CD4-positive, alpha-beta T cell treated with Interferon alpha-2 for 1 hour (primary cell): ENCODE measurements at regions not wholly inside any gene's neighbourhood (a gene's known extent, or its start where the extent isn't known, plus 50 kb on each side); places are given as distances from the start of the nearest gene placed in this dataset.

Source experiments
- DNase-seq, 2 donors: peaks; one replicate each; pipeline ENCODE4 v3.0.0-alpha.2; 2020 to 2022

DNA sequence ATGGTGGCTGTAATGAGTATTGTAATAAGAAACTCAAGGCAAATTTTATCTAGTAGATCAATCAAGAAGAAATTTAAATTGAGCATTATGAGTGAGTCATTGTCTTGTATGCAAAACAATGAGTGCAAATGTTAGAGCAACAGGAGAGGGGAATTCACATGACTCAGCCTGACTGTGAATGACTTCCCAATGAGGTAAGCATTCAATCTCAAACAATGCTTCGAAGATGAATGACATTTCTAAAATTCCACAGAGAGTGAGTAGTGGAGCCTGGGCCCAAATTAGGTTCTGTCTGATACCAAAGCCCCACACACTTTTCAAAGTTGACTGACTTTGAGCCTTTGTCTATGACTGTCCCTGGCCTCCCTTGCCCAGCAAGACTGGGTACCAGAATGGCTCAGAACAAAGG lies 738.0 kb downstream of the PTPRU start:
- no peak for DNase-seq

DNA sequence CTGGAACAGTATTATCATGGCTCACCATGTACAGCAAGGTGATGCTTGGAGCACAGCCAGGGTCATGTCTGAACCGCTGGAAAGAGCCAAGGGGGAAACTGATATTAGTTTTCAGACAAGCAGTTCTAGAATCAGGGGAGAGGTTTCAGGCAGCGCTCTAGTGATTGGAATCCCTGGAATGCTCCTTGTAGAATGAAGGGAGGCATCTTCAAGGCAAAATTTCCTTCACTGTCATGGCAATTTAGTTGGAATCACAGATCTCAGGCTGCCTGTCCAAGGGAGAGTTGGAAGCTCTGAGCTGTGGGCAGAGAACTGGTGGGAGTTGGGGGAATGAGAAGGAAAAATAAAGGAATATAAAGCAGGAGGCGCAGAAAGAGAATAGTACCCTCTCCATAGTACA lies 737.1 kb downstream of the PTPRU start:
- no peak for DNase-seq

DNA sequence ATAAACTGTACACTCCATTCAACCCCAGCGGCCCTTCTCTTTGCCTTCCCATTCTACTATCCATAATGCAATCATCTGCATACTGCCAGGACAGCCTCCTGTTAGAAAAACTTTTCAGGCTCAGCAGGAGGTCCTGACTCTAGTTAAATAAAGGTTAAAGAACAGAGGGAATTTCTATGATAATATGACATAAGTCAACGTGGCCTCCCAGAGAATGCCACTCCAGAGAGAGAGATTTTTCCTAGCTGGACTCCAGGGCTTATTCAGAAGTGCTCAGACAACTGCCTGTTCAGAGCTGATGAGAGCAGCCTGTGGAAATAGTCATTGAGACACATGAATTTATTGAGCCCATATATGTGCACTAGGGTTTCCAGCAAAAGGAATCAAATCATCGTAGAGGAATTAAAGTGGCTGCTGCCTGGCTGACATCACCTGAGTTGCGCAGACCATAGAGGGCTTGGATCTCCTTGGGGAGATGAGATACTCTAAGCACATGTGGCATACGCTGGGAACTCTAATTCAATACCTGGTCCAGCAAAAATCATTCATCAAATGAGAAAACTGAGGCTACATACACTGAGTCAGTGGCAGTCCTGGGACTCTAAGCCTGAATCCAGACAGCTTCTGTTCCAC lies 736.2 kb downstream of the PTPRU start:
- no peak for DNase-seq

DNA sequence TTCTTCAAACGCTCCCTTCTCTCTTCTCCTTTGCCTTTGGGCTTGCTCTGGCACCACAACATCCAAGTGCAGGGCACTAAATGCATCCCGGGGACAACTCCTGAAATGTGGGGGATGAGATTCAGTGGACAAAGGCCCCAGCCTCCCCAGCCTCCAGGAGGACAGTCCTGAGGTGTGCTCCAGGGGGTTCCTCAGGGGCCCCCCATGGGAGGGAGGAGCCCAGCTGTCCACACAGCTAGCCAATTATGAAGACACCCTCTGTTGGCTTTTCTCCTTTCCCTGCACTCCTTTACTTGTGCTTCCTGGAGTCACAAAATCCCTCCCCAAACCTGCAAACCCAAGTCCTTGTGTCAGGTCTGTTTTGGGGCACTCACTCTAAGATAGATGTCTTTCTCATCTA lies 735.4 kb downstream of the PTPRU start:
- no peak for DNase-seq

DNA sequence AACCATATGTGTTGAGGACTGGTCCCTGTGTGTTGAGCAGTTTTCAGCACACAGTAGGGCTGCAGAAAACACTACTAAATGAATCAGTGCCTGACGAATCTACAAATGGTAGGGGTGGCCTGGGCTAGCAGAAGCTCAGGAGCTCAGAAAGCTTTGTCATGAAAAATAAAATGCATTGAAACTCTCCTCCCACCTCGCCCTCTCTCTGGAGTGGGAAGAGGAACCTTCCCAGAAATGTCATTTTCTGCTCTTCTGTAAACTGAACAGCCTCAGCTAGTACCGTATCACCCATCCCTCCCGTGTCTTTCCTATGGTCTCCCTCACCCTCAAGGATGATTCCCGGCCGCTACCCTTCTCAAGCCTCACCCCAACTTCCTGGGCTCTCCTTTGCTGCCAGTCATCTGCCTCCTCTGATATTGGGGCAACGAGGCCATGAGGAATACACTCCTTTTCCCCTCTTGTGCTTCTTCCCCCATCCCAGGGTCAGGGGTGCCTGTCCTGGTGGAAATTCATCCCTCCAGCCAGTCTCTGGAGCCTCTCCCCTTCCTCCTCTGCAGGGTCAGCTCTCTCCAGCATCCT lies 734.5 kb downstream of the PTPRU start:
- no peak for DNase-seq

DNA sequence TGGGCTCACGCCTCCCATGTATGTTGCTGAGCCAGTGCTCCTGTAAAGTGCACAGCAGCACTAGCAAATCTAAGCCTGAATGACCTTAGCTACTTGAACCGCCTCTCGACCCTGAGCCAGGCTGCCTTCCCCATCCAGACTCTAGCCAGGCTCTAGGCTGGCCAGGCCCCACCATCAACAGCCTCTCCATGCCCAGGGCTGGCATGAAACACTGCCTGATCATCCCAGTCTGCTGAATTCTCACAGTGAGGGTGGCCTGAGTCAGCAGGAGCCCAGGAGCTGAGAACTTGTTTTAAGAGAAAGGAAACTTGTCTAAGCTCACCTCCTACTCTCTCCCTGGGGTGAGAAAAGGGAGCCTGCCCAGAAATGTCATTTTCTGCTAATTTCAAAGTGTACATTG lies 733.3 kb downstream of the PTPRU start:
- DNase-seq: no peak

DNA sequence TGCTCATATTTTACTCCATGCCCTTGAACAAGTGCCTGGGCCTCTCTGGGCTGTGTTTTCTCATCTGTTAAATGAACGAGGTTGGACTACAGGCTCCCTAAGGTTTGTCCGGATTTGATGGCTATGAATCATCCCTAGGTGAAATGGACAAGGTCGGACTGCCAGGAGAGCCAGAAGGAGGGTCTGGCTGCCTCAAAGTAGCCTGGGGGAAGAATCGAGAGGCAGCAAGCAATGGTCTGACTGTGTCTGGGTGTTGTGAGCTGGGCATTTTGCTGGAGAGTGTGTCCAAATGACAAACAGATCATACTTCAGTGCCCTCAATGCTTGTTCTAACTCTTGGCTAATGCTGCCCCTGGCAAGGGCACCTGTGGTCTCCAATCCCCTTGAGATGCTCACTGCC lies 730.9 kb downstream of the PTPRU start:
- DNase-seq: no peak

DNA sequence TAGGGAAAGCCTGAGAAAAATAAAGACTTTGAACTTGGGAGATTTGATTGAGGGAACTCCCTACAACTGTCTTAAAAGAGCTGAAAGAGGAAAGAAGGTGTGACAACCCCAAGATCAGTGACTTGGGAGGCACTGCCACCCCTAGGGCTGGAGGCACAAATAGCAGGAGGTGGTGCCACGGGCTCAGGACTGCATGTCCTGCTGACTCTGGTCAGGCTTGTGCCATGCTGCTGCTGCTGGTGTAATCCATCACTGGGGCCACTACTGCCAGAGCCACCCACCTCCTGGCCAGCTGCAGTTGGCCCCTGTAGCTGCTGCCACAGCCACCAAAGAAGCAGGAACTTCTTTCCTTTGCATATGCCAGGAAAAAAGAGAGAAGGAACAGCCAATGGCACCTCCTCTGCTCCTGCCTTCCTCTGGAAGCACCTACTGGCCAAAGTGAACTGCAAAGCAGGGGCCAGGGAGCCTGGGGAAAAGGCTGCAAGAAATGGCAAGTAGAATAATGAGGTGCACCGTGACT lies 730.3 kb downstream of the PTPRU start:
- no peak for DNase-seq

DNA sequence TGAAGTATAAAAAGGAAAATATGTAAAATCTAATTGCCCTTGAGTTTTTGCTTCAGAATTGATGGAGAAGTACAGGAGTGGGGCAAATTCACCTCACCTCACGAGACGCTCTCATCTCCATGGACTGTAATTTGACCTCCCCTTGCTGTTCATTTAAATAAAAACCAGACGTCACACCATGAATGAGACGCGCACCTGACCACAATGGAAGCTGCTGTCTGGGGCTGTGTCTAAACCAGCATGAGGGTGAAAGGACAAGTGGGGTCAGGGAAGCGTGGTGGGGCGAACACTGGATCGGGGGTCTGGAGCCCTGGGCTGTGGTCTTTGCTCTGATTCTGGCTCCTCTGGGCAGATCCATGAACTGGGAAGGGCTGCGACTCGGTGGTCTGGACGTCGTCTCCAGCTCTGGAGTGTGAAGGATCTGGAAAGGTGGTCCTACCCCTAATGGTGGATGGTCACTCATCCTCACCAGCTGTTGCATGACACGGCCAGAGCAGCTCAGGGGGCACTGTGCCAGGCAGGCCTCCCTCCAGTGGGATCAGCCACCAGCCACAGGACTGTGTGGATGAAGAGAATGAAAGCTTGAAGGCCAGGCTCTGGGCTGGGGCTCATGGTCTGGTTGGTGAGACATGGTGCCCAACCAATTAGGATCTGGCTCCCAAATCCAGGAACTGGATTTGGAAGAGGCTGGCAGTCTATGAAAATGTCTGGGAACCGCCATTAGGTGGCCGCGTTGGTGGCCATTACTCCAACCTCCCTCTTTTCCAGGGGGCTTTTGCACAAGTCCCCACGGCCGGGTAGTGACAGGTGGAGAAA lies 728.6 kb downstream of the PTPRU start:
- no peak for DNase-seq

DNA sequence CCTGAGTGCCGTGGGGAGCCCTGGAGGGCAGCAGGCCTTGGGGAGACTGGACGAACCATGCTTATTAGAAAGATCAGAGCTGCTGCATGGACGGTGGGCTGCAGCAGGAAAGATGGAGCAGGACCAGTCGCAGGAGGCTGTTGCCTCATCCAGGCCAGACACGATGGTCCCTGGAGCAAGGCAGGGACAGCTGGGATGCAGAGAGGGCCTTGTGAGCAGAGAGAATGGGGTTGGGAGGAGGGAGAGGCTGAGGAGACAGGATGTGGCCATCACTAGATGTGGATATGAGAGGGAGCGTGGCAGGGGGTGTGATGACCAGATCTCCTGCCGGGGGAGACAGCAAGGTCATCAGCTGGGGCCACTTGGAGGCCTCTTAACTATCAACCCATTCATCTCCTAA lies 727.6 kb downstream of the PTPRU start:
- DNase-seq: no peak

DNA sequence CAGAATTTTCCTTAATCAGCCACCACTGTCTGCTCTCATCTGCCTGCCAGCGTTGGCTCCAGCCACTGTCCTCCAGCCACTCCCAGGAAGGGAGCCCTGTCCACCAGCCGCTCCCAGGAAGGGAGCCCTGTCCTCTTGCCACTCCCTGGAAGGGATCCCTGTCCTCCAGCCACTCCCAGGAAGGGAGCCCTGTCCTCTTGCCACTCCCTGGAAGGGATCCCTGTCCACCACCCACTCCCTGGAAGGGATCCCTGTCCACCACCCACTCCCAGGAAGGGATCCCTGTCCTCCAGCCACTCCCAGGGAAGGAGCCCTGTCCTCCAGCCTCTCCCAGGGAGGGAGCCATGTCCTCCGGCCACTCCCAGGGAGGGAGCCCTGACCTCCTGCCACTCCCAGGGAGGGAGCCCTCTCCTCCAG lies 726.5 kb downstream of the PTPRU start:
- DNase-seq: no peak

DNA sequence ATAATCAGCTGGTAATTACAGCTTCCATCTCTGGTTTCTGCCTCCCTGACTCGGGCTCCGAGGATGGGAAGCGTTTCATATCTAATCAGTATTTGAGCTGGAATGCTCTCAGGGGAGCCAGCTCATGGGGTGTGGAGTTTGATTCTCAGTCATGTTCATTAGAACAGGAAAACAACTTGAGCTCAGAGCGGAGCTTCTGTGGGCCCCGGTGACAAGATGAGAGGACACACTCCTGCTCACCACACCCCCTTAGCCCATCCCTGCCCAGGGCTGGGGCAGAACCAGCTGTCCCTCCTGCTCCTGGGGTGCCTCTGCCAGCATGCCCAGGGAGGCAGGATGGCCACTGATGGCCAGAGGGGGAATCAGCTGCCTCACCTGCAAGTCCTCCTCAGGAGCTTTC lies 726.0 kb downstream of the PTPRU start:
- DNase-seq: no peak

DNA sequence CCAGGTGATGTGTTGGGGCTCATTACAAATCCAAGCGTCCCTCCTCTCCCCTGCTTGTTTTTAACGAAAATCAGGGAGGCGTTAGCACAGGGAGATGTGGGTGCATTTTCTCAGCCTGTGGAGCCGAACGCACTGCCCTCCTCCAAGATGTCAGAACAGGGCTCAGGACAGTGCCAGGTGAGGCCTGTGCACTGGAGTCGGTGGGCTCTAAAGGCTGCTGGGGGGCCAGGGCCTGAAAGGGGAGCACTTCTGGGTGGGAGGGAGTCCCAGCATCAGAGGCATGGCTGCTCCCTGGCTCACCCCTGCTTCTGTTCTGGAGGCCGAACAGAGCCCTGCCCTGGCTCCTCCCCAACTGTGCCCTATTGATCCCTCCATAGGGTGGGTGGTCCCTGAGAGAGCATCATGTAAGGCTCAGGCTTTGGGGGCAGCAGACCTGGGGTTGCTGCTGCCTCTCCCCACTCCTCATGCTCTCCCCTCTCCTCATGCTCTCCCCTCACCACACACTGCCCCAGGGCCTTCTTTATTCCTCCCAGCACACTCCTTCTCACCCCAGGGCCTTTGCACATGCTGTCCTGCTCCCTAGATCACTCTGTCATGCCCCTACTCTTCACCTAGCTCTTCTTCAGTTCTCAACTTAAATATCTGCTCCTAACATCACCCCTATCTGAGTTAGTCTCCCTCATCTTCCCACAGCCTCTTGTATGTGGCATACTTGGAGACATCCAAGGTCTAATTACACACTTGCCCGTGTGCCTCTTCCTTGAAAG lies 725.2 kb downstream of the PTPRU start:
- no peak for DNase-seq

DNA sequence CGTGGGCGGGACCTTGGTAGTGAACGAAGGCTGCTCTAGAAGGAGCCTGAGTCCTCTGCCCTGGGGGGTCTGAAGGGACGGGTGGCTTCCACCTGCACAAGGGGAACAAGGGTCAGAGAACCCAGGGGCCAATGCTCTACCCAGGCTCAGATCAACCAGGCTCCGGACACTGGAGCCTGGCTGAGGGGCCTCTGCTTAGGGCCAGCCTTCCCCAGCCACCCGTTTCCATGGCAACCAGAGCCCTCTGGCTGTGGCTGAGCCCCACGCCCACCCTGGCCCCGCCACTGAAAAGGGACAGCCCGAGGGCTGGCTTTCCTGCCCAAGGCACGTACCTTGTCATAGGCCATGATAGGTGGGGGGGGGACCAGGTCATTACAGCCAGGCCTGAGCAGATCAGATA lies 724.6 kb downstream of the PTPRU start:
- no peak for DNase-seq

DNA sequence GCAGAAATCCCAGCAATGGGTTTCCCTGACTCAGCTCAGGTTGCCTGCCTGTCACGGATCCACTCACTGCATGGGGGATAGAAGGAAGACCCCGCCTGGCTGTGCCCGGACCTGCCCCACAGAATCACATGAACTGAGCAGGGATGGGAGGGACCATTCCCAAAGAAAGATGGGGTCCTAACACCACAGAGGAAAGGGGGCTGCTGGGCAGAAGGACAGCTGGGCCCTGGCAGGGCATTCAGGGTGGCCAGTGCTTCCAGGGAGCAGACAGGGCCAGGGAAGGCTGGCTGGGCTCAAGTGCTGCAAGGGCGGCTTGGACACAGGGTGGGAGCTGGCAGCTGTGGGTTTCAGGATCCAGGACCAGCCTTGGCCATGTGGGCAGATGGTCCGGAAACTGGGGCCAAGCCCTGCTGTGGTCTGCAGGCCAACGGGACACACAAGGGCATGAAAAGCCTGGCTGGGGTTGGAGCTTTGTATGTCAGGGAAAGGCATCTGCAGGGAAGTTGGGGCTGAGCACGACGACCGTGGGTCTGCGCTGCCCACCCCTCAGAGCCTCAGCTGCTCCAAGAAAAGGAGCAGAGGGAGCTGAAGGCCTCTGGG lies 723.9 kb downstream of the PTPRU start:
- DNase-seq: no peak

DNA sequence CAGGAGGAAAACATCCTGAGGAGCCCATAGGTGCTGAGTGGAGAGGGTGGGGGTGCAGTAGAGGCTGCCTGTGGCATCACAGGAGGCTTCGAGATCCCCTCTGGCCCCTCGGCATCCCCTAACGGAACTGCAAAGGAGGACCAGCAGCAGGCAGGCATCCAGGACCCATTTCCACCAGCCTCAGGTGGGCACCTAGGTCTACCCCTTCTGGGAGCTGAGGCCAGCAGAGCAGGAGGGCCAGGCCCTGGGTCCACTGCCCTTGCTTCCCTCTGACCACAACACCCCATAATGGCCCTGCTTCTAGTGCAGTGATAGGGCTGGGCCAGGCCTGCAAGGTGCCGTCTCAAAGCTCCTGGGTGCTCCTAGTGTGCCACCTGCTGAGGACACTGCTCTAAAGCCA lies 723.0 kb downstream of the PTPRU start:
- DNase-seq: no peak

DNA sequence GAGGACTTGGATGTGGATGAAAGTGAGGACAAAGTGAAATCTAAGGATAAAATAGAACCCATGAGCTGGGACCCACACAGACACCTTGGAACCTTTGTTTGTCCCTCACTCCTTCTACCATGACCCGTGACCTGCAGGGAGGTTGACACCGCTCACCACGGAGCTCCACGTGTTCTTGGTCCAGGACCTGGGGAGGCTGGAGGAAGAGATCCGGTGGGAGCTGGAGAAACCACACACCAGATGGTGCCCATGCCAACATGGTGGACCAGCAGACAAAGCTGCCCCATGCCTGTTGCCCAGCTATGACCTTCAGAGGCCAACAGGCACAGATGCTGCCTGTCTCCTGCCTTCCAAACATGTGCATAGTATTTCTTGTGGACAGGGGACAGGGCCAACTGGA lies 721.9 kb downstream of the PTPRU start:
- DNase-seq: no peak

DNA sequence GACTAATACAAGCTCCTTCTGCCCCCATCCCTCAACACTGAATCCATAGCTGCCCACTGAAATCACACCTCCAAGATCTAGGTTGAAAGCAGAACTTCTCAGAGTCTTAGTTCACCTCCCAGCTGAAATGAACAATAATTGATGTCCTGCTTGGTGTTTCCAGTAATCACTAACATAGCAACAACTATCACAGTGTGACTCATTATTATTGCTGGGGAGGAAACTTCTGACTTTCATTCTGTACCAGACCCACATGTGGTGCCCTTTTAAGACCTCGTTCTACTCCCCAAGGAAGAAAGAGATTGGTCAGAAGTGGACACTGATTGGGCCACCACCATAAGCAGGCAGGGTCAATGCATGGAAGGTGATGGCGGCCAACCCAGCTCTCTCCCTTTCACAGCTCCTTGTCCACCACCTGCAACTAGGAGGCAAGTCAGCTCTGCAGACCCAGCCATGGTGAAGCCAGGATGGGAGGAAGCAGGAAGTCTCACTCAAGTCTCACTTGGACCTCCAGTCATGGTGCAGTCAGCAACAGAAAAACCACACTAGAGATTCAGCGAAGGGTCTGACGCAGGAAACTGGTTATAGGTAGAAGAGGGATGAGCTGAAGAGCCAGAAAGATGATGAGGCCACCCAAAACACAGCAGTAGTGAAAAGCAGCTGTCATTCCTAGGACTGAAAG lies 720.2 kb downstream of the PTPRU start:
- no peak for DNase-seq

DNA sequence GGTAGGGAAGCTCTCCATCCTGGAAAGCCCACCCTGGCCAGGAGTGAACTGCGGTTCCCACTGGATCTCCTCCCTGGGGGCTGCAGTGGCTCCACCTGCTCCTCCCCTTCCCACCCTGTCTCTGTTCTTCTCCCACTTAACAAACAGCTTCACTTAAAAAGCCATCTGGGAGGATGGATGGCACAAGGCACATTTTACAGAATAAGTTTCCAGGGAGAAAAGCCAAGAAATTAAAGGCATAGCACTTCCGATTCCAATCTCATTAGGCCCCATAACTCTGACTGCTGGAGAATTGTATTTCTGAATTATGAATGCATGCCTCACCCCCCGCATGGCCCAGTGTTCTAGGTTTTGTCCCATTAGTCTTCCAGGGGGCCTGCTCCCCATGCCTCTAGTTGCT lies 718.3 kb downstream of the PTPRU start:
- DNase-seq: no peak

DNA sequence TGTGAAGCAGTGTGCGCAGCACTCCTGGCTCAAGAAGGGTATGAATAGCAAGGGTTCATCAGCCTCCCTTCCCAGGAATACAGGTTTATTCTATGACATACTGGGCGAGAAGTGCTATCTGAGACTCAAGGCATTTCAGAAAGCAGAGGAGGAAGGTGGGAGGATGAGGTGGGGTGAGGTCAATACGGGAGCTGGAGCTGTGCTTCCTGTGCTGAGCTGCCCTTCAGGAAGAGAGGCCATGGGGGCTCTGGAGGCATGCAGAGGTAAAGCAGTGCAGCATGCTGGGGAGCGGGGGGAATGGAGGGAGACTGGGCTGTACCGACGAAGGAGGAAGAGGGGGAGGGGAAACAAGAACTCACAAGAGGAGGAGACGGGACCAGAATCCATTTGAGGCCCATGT lies 717.6 kb downstream of the PTPRU start:
- DNase-seq: no peak

DNA sequence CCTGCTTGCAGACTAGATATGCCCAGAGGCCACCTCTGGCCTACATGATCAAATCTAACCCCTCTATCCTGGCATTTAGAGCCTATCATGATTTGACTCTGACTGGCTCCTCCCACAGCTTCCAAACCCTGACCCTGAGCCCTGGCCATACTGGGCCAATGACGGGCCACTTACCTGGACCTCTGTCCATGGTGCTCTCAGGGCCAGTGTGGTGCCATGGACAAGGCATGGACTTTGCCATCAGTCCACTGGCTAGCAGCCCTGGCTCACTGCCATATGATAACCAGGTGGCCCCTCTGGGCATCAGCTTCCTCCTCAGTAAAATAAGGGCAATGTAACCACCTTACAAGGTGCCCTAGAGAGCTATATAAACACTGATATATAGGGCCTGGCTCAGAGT lies 713.4 kb downstream of the PTPRU start:
- no peak for DNase-seq

DNA sequence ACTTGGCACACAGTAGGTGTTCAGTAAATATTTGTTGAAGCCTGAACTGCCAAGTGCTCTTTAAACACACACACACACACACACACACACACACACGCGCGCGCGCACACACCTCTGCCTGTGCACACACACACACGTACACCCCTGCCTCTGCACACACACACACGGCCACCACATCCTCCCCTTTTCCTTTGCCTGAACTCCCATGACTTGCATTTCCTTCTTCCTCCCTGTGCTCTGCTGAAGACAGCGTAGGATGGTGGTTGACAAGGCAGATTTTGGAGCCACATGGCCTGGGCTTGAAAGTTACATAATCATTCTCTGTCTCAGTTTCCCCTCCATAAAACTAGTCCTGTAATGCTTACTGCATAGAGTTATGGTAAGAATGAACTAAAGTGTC lies 712.3 kb downstream of the PTPRU start:
- no peak for DNase-seq
